ENCODE measurements at regions not wholly inside any gene's neighbourhood (a gene's known extent, or its start where the extent isn't known, plus 50 kb on each side); places are given as distances from the start of the nearest gene placed in this dataset.

DNA sequence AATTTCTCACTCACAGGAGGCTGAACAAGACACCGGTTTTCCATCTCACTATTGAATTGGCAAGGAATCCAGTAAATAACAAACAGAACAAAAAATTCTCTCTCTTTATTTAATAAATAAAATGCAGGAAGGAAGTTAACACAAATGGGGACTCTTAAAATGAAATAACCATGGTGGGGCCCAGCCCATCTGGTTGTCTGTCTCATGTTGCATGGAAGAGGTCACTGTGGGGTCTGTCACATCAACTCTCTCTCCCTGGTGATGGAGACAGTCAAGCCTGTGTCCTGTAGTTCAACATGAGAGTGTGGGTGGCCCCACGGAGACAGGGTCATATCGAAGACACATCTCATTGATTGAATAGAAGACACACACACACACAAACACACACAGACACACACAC, 297.7 kb downstream of the IRX2 start:
- Histone ChIP-seq H3K9me3 (replicated peaks; ENCODE audit: control insufficient read depth, insufficient read depth, low read length) (no peaks in the 10 kb centered on the region), H3K4me3 (replicated peaks in 1 of 3; ENCODE audit: insufficient read depth in 1 of 3, low read depth in 1 of 3, low read length in 3 of 3) (no peak overlapping the region), H3K79me2 (ENCODE audit: control insufficient read depth, insufficient read depth, low read length) (no peaks in the 10 kb centered on the region), H3K4me1 (ENCODE audit: control insufficient read depth, extremely low read depth, insufficient read depth, low read length) (no peaks in the 10 kb centered on the region), H3K9me1 (replicated peaks; ENCODE audit: control insufficient read depth, extremely low read depth, insufficient read depth, low read length) (no peaks in the 10 kb centered on the region), H3K36me3 (ENCODE audit: control insufficient read depth in 2 of 2, extremely low read depth in 1 of 2, insufficient read depth in 2 of 2, low read length in 2 of 2) (no peaks in the 10 kb centered on the region), H3K9ac (replicated peaks; ENCODE audit: extremely low read depth, insufficient read depth, low read length) (no peak overlapping the region), H2AFZ (ENCODE audit: low read depth, low read length) (no peak overlapping the region), H4K20me1 (replicated peaks; ENCODE audit: control insufficient read depth, extremely low read depth, insufficient read depth, low read length) (no peaks in the 10 kb centered on the region), H3K27me3 (ENCODE audit: control insufficient read depth in 2 of 2, insufficient read depth in 2 of 2, low read length in 2 of 2) (no peaks in the 10 kb centered on the region), H3K4me2 (ENCODE audit: insufficient read depth, low read length) (no peak overlapping the region), H3K27ac (ENCODE audit: insufficient read depth, low read depth, low read length) (no peak overlapping the region)
- ChIA-PET CTCF (no interaction called here), POLR2A (no interaction called here)
- dilution Hi-C loops (cut with MboI; ENCODE audit: extremely low pct_ligation_motif_present, low sequenced_read_pairs) = no loop called here
- BruUV-seq (replicated peaks) = no TSS peak
- FAIRE-seq = no peak
- intact Hi-C loops (cut with micrococcal nuclease) = no loop called here
- TF ChIP-seq GATA2 (IDR thresholded peaks at IDR 0.05; ENCODE audit: insufficient read depth, insufficient read length, low read depth, low read length) = no peak
- TF ChIP-seq POLR2AphosphoS5 (IDR thresholded peaks at IDR 0.05; ENCODE audit: insufficient read depth, low read depth, low read length) = no peak
- no peak for TF ChIP-seq MAX (IDR thresholded peaks at IDR 0.05; ENCODE audit: insufficient read depth, insufficient read length)
- TF ChIP-seq JUN (IDR thresholded peaks at IDR 0.05; ENCODE audit: borderline replicate concordance, insufficient read depth, insufficient read length, low read depth) = no peak
- TF ChIP-seq, protein P1, sequence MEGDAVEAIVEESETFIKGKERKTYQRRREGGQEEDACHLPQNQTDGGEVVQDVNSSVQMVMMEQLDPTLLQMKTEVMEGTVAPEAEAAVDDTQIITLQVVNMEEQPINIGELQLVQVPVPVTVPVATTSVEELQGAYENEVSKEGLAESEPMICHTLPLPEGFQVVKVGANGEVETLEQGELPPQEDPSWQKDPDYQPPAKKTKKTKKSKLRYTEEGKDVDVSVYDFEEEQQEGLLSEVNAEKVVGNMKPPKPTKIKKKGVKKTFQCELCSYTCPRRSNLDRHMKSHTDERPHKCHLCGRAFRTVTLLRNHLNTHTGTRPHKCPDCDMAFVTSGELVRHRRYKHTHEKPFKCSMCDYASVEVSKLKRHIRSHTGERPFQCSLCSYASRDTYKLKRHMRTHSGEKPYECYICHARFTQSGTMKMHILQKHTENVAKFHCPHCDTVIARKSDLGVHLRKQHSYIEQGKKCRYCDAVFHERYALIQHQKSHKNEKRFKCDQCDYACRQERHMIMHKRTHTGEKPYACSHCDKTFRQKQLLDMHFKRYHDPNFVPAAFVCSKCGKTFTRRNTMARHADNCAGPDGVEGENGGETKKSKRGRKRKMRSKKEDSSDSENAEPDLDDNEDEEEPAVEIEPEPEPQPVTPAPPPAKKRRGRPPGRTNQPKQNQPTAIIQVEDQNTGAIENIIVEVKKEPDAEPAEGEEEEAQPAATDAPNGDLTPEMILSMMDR (IDR thresholded peaks at IDR 0.05; ENCODE audit: extremely low read depth in 1 of 2, insufficient read depth in 1 of 2, low read depth in 1 of 2, low read length in 2 of 2) = no peak
- no peak for TF ChIP-seq POLR2A (IDR thresholded peaks at IDR 0.05; ENCODE audit: low read depth, low read length)
- TF ChIP-seq EZH2 (IDR thresholded peaks at IDR 0.05; ENCODE audit: borderline replicate concordance, low read depth, low read length, severe bottlenecking) = no peak
- no peak for TF ChIP-seq MYC (IDR thresholded peaks at IDR 0.05; ENCODE audit: low read depth, low read length)
- no peak for TF ChIP-seq FOS (IDR thresholded peaks at IDR 0.05; ENCODE audit: borderline replicate concordance, insufficient read depth, low read length)
- no peak for DNase-seq (ENCODE audit: low read depth, low spot score)

All from endothelial cell of umbilical vein (primary cell).